Gastroesophageal sphincter (tissue), 4 donors: ENCODE measurements at regions not wholly inside any gene's neighbourhood (a gene's known extent, or its start where the extent isn't known, plus 50 kb on each side); places are given as distances from the start of the nearest gene placed in this dataset.

Source experiments
- ATAC-seq: fragments of 150-250 bp; one replicate; pipeline ENCODE4 v1.9.1; 2016; ENCODE audit warnings: mild to moderate bottlenecking, moderate library complexity
- H3K27ac ChIP-seq, 4 donors: fragments of 200-600 bp; sonication (generic) in 3 of 4; 1 replicate in 3 of 4; 2 replicates in 1 of 4; pipeline ENCODE4 v1.5.1; 2016 to 2019
- H3K27me3 ChIP-seq: fragments of 200-600 bp; sonication (generic); one replicate; pipeline ENCODE4 v1.5.1; 2019
- H3K36me3 ChIP-seq, 2 donors: fragments of 200-600 bp; sonication (generic); one replicate each; pipeline ENCODE4 v1.5.1; 2019; ENCODE audit warnings: control low read depth in 1 of 2
- H3K4me1 ChIP-seq, 3 donors: fragments of 200-600 bp; sonication (generic); 1 replicate in 2 of 3; 2 replicates in 1 of 3; pipeline ENCODE4 v1.5.1; 2016 to 2019; ENCODE audit warnings: control low read depth in 2 of 3
- H3K4me3 ChIP-seq, 2 donors: fragments of 200-600 bp; sonication (generic); one replicate each; pipeline ENCODE4 v1.5.1; 2019; ENCODE audit warnings: mild to moderate bottlenecking in 1 of 2, moderate library complexity in 1 of 2
- H3K9me3 ChIP-seq, 3 donors: fragments of 200-600 bp; sonication (generic); one replicate each; pipeline ENCODE4 v1.5.1; 2017 to 2019; ENCODE audit warnings: control low read depth in 2 of 3
- CTCF ChIP-seq, 4 experiments: fragments of 200-600 bp in 2 of 4; fragments of 450-650 bp in 2 of 4; sonication (generic) in 1 of 4; IDR thresholded peaks; one replicate each; pipeline ENCODE4 v1.5.1; 2017 to 2019; ENCODE audit warnings: antibody characterized with exemption in 4 of 4, mild to moderate bottlenecking in 2 of 4, moderate library complexity in 2 of 4
- EP300 ChIP-seq: sonication (generic); formaldehyde crosslinking; IDR thresholded peaks from one replicate; pipeline ENCODE4 v1.6.1; 2017; ENCODE audit warnings: antibody characterized with exemption, mild to moderate bottlenecking
- POLR2A ChIP-seq, 2 donors: fragments of 450-650 bp; IDR thresholded peaks; one replicate each; pipeline ENCODE4 v1.6.1; 2017; ENCODE audit warnings: antibody characterized with exemption in 2 of 2, mild to moderate bottlenecking in 2 of 2, moderate library complexity in 1 of 2
- POLR2AphosphoS5 ChIP-seq: sonication (generic); formaldehyde crosslinking; IDR thresholded peaks from one replicate; pipeline ENCODE4 v1.6.1; 2017; ENCODE audit warnings: antibody characterized with exemption
- WGBS, 2 donors: methylation state at CpG; one replicate each; pipeline ENCODE4 v1.1.5; 2018; ENCODE audit warnings: low coverage in 1 of 2; 5-methylcytosine and 5-hydroxymethylcytosine counted together

- H3K27me3 ChIP-seq = no peaks in the 10 kb centered on the region
- TF ChIP-seq POLR2A (IDR thresholded peaks at IDR 0.05) (no peak), EP300 (no peak), POLR2AphosphoS5 (no peak), CTCF (IDR thresholded peaks at IDR 0.05) (no peak)
- no peak overlapping the region for H3K27ac ChIP-seq
- peaks cover 0 to 10% (median 0%) of the 10 kb centered on the region in 3 donors for H3K4me1 ChIP-seq
- H3K9me3 ChIP-seq = peaks cover 0 to 7% (median 0%) of the 10 kb centered on the region in 3 donors
- no peak overlapping the region for H3K4me3 ChIP-seq
- no peak for ATAC-seq
- H3K36me3 ChIP-seq = no peaks in the 10 kb centered on the region
- 54 to 71% methylated on average over 7 of the region's 7 CpGs for WGBS, 2 donors
These were observed 239.9 kb upstream of the ATP10A start for GRCh38 chr15:26103002-26103404.

- no peak for ATAC-seq
- WGBS, 2 donors = 81 to 100% methylated on average over 1 to 4 of the region's 4 CpGs
- H3K27me3 ChIP-seq = no peaks in the 10 kb centered on the region
These were observed 239.2 kb upstream of the ATP10A start for GRCh38 chr15:26102365-26102764.

GRCh38 chr15:26101443-26101842, 238.3 kb upstream of the ATP10A start:
- H3K27ac ChIP-seq = no peak overlapping the region
- H3K4me3 ChIP-seq = no peak overlapping the region
- ATAC-seq = no peak
- H3K4me1 ChIP-seq = peaks cover 0 to 10% (median 0%) of the 10 kb centered on the region in 3 donors
- H3K27me3 ChIP-seq = no peaks in the 10 kb centered on the region
- peaks cover 0 to 2% (median 0%) of the 10 kb centered on the region in 3 donors for H3K9me3 ChIP-seq
- WGBS, 2 donors = 86 to 89% methylated on average over 3 of the region's 3 CpGs
- H3K36me3 ChIP-seq = no peaks in the 10 kb centered on the region
- TF ChIP-seq POLR2AphosphoS5 (no peak), EP300 (no peak), POLR2A (IDR thresholded peaks at IDR 0.05) (no peak), CTCF (IDR thresholded peaks at IDR 0.05) (no peak)

More at GRCh38 chr15:26102365-26102764, 239.2 kb upstream of the ATP10A start:
- no peak overlapping the region for H3K4me3 ChIP-seq
- TF ChIP-seq POLR2AphosphoS5 (no peak), EP300 (no peak), CTCF (IDR thresholded peaks at IDR 0.05) (no peak), POLR2A (IDR thresholded peaks at IDR 0.05) (no peak)
- H3K27ac ChIP-seq = no peak overlapping the region
- peaks cover 0 to 10% (median 0%) of the 10 kb centered on the region in 3 donors for H3K4me1 ChIP-seq
- H3K9me3 ChIP-seq = peaks cover 0 to 7% (median 0%) of the 10 kb centered on the region in 3 donors
- H3K36me3 ChIP-seq = no peaks in the 10 kb centered on the region

- no peak for ATAC-seq
- whole genome bisulfite sequencing, 2 donors = 24 to 36% methylated on average over 3 of the region's 3 CpGs
These were observed 235.7 kb upstream of the ATP10A start for GRCh38 chr15:26098801-26099200.

More at GRCh38 chr15:26098801-26099200, 235.7 kb upstream of the ATP10A start:
- Histone ChIP-seq H3K36me3 (no peaks in the 10 kb centered on the region), H3K27me3 (no peaks in the 10 kb centered on the region), H3K27ac (no peak overlapping the region), H3K4me1 (peaks cover 0 to 7% (median 0%) of the 10 kb centered on the region in 3 donors), H3K4me3 (no peak overlapping the region), H3K9me3 (no peaks in the 10 kb centered on the region)
- TF ChIP-seq EP300 (no peak), POLR2A (IDR thresholded peaks at IDR 0.05) (no peak), CTCF (IDR thresholded peaks at IDR 0.05) (no peak), POLR2AphosphoS5 (no peak)
